ENCODE measurements at regions not wholly inside any gene's neighbourhood (a gene's known extent, or its start where the extent isn't known, plus 50 kb on each side); places are given as distances from the start of the nearest gene placed in this dataset.
"Not testable (repeated sequence)": the region's sequence is repeated elsewhere in the genome, so short reads cannot be mapped to it uniquely, and the experiment has no call there.

- TF ChIP-seq EZH2 (IDR thresholded peaks at IDR 0.05); FOXP2 (optimal IDR thresholded peaks at IDR 0.05; ENCODE audit: control extremely low read depth, extremely low read length, insufficient read depth): not testable (repeated sequence)
These were observed 150.2 kb downstream of the LAT start for GRCh38 chr16:29135098-29135497.
